Effector CD8-positive, alpha-beta T cell (primary cell): ENCODE measurements at regions not wholly inside any gene's neighbourhood (a gene's known extent, or its start where the extent isn't known, plus 50 kb on each side); places are given as distances from the start of the nearest gene placed in this dataset.
"Not testable (repeated sequence)": the region's sequence is repeated elsewhere in the genome, so short reads cannot be mapped to it uniquely, and the experiment has no call there.

Experiments used
- DNase-seq: peaks from one replicate; lab custom pipeline; 2025; lab: John Stamatoyannopoulos, UW

DNA sequence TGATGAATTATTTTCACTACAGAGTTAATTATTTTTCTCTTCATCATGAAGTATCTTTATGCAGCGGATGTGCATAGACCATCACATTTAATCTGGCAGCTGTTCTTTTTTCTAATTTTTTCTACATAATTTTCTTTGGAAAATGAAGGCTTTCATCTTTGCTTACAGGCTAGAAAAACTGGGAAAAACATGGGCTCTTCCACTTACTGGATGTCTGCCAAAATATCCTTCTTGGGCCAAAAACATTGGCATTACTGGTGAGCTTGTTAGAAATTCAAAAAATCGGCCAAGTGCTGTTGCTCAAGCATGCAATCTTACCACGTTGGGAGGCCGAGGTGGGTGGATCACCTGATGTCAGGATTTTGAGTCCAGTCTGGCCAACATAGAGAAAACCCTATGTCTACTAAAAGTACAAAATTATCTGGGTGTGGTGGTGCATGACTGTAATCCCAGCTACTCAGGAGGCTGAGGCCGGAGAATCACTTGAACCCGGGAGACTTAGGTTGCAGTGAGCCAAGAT is 176.8 kb downstream of the ZNF737 start:
- DNase-seq = no peak

DNA sequence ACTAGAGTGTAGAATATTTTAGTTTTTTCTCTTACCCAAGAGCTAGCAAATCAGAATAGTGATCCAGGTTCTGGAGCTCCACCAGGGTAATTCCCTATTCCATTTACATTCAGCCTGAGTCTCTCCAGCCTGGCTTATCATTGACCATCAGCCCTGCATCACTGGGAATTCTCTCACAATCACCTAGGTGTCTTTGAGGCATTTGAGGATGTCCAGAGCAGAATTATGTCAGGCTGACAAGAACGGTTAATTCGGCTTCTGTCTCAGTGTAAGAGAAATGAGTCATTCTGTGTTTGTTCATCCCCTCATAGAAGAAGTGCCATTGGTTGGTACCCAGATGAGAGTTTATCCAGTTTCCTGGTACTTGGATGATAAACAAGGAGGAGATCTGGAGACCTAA is 180.5 kb downstream of the ZNF737 start:
- DNase-seq = no peak

DNA sequence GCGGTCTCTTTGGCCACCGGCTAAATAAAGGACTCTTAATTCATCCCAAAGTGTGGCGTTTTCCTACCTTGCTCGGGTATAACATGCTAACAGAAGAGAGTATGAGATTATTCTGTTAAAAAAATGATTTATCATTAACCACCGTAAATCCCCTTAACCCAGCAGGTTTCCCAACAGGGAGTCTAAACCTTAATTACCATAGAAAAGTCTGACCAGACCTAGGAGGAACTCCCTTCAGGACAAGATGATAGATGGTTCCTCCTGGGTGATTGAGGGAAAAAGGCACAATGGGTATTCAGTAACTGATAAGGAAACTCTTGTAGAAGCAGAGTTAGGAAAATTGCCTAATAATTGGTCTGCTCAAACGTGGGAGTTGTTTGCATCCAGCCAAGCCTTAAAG is 193.7 kb downstream of the ZNF737 start:
- DNase-seq = no peak

DNA sequence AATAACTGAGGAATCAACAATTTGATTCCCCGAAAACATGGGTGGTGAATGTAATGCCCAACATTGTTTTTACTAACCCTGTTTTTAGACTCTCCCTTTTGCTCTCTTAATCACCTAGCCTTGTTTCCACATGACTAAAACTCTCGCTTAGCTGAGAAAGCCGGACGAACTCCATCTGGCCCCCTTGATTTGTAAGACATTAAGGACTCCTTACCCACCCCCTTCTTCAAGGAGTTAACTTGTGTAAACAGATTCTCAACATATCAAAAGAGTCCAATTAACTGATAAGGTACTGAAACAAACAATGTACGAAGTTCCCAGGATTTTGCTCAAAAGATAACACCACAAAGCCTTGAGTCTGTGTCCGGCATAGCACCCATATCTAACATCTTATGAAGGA is 194.3 kb downstream of the ZNF737 start:
- not testable (repeated sequence) for DNase-seq

DNA sequence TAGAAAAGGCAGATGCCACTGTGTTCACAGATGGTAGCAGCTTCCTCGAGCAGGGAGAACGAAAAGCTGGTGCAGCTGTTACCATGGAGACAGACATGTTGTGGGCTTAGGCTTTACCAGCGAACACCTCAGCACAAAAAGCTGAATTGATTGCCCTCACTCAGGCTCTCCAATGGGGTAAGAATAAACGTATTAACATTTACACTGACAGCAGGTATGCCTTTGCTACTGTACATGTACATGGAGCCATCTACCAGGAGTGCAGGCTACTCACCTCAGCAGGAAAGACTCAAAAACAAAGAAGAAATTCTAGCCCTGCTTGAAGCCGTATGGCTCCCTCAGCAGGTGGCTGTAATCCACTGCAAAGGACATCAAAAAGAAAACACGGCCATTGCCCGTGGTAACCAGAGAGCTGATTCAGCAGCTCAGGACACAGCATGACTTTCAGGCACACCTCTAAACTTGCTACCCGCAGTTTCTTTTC is 197.7 kb downstream of the ZNF737 start:
- no peak for DNase-seq

DNA sequence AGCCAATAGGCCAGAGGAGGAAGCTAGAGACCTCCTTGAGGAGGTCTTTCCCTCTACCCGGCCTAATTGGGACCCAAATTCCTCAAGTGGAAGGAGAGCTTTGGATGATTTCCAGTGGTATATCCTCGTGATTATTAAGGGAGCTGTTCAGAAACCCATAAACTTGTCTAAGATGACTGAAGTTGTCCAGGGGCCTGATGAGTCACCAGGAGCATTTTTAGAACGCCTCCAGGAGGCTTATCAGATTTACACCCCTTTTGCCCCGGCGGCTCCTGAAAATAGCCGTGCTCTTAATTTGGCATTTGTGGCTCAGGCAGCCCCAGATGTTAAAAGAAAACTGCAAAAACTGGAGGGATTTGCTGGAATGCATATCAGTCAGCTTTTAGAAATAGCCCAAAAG is 198.1 kb downstream of the ZNF486 start:
- DNase-seq = no peak

DNA sequence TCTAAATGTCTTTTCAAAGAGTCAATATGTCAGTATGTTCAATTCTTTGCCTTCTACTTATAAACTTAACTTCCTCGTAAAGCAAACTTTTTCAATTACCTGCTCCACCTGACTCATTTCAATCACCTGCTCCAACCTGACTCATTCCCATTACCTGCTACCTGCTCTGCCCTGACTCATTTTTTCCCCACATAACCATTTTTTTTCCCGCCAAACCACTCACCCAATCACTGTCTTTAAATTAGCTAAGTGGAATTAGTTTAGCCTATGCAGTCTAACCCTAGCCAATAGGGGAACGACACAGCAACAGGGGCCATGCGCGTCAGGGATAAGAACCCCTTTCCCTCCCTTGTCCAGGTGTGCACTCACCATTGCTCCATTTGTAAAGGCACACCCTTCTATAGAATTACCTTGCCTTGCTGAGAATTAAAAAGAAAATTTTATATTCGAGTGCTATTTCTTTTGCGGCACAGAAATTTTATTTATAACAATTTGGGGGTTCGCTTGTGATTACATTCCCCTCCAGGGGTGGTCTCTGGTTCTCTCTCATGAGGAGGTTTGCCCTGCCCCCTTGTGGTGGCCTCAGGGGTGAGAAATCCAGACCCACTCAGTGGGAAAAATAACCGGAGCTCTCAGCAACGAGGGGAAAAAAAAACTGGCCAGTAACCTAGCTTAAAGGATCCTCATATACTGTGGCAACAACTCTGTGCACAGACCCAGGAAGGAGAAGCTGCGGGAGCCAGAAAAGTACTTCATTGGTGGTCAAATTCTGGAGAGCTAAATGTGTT is 193.1 kb downstream of the ZNF486 start:
- DNase-seq = no peak

DNA sequence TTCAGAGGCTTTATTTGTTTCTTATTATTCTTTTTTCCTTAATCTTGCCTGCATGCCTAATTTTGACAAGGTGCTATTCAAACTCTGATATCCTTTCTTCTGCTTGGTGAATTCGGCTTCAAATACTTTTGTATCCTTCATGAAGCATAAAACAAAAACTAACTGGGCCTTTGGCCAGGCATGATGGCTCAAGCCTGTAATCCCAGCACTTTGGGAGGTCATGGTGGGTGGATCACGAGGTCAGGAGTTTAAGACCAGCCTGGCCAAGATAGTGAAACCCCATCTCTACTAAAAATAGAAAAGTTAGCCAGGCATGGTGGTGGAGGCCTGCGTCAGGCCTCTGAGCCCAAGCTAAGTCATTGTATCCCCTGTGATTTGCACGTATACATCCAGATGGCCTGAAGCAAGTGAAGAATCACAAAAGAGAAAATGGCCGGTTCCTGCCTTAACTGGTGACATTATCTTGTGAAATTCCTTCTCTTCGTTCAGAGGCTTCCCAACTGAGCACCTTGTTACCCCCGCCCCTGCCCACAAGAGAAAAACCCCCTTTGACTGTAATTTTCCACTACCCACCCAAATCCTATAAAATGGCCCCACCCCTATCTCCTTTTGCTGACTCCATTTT is 191.9 kb downstream of the ZNF486 start:
- DNase-seq = not testable (repeated sequence)

DNA sequence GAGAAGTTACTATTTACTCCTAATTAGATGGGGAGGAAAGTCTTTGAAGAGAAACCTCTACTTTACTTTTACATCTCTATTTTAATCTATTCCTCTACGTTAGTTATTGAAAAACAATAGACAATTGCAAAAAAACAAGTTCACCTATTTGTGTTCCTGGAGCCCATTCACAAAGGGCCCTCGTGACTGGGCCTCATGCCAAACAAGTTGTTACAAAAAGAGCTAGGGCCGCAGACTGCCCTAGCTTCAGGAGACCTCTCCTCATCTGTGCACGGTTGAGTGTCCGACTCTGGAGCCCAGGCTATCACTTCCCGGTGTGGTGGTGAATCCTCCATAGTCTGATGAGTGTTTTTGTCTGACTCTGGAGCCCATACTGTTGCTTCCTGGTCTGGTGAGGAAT is 190.9 kb downstream of the ZNF486 start:
- no peak for DNase-seq

DNA sequence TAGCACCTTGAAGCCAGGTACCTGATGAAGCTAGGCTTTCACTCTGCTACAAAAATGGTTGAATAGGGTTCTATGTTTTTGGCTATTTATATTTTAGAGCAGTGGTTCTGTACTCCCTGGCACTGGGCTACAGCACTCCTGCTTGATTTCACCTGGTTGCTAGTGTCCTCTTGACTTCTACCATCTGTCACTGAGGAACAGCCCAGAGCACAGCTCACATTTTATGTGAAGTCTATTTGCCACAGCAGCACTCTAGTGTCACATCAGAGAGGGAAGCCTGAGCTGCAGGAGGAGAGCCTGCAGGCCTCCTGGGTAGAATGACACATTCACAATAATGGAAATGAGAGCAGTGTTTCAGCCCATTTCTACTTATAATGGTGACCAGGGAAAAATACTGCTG is 184.2 kb downstream of the ZNF486 start:
- no peak for DNase-seq

DNA sequence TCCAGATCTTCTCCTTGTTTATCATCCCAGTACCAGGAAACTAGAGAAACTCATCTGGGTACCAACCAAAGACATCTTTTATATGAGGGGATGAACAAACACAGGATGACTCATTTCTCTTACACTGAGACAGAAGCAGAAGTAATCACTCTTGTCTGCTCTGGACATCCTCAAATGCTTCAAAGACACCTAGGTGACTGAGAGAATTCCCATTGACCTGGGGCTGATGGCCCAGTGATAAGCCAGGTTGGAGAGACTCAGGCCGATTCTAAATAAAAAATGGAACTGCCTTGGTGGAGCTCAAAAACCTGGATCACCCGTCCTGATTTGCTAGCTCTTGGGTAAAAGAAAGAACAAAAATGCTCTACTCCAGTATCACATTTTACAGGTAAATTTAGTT is 182.2 kb downstream of the ZNF486 start:
- DNase-seq = no peak

DNA sequence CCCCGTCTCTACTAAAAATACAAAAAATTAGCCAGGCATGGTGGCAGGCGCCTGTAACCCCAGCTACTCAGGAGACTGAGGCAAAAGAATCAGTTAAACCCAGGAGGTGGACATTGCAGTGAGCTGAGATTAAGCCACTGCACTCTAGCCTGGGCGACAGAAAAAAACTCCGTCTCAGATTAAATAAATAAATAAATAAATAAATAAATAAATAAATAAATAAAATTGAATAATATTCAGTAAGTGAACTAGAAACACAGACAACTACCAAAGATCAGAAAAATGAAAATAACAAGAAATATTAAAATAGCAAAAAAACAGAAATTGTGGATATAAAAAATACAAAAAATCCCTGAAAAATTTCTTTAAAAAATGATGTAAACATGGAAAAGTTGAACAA is 172.4 kb downstream of the ZNF486 start:
- no peak for DNase-seq

DNA sequence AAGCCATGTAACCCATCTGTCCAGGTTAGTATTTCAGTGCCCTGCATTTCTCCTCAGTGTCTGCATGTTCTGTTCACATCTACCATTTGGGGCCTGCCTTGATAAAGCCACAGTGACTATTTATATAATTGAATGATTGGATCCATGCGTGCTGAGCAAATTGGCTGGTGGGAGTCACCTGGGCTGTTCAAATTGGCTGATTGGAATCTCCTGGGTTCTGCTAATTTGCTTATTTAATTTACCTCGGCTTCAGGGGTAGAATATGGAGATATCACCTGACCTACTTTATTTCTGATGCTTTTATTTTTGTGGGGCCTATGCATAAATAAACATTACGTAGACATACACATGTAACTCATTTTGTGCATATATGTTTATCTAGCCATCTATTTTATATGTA is 167.7 kb downstream of the ZNF486 start:
- no peak for DNase-seq

DNA sequence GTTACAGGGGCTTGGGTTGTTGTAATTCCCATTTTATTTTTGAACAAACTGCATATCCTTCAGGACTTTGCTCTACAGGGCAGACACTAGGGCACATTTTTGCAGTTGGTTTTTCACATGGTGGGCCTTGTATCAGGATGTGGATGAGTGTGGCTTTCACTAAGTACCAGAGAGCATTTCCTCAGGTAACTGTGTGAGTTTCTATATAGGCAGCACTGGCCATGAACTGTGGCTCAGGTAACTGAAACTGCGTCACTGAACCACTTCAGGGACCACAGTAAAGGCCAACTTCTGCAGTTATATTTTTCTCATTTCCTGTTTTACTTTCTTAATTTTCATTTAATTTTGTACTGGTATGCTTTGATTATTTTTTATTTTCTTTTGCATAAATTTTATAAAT is 166.5 kb downstream of the ZNF486 start:
- DNase-seq = no peak

DNA sequence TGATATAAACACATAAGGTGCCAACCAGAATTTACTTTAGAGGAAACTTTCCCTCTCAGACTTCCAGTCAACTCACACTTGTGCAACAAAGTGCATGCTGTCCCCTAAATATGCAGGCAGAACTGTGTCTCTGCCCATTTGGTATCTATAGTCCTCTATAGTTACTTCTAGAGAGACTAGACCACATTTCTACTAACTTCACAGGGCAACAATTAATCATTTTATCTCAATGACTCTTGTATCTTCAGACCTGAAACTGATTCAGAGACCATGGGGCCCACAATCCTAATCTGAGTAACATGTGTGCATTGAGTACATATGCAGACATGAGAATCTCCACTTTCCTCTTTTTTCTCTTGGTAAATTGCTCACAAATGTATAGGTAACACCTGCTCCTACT is 158.1 kb downstream of the ZNF486 start:
- no peak for DNase-seq

DNA sequence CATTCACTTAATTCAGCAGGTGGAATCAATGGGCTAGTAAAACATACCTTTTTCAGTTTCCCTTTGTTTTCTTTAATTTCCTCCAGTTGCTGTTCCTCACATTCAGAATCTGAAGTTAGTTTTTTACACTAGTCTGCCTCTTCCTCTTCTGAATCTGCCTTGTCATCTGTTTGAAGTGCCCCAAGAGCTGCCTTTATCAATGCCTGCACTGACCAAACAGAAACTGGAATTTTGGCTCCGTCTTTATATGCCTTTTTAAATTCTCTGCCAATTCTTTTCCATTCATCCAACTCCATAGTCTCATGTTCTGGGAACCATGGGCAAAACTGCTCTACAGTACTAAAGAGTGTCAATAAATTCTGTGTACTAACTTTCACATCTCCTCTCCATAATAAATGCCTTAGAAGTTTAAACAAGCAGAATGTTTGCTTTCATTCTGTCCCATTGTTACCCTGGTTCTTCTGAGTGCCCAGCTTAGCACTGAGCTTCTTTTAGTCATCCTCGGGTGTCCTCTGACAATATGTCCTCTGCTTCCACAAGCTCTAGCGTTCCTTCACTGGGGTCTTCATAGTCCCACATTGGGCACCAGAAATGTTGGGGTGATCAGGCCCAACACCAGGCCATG is 154.2 kb downstream of the ZNF486 start:
- DNase-seq = no peak

DNA sequence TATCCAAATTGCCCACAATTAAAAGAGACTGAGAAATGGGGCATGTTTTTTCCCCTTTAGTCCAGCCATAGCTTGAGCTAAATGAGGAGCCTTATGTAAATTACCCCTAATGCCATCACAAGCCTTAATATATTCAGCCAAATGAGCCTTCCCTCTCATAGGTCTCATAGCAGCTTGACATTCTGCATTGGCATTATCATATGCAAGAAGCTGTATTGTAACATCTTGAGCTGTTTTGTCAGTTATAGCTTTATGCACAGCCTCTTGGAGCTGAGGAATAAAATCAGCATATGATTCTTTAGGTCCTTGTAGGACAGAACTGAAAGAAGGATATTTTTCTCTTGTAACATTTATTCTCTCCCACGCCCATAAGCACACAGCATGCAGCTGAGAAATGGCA is 153.2 kb downstream of the ZNF486 start:
- DNase-seq = no peak

DNA sequence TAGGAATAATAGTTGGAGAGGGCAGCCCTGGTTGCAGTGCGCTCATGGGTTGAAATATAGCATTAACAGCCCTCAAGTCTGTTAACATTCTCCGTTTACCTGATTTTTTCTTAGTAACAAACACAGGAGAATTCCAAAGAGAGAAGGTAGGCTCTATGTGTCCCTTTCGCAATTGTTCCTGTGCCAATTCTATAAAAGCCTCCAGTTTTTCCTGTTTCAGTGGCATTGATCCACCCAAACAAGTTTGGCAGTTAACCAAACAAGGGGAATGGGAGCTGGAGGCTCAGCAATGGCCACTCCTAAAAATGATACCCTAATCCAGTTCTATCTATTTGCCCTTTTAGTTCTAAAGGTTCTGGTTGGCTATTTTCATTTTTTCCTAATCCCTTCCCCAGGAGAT is 151.6 kb downstream of the ZNF486 start:
- no peak for DNase-seq

DNA sequence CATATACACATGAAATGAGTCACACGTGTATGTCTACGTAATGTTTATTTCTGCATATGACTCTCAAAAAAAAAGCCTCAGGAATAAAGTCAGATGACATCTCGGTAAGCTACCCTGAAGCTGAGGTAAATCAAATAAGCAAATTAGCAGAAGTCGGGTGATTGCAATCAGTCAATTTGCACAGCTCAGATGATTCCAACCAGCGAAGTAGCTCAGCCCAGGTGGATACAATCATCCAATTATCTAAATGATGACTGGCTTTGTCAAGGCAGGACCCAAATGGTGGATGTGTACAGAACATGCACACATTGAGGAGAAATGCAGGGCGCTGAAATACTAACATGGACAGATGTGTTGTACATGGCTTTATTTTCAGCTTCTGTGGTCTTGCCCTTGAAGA is 148.5 kb downstream of the ZNF486 start:
- DNase-seq = no peak

DNA sequence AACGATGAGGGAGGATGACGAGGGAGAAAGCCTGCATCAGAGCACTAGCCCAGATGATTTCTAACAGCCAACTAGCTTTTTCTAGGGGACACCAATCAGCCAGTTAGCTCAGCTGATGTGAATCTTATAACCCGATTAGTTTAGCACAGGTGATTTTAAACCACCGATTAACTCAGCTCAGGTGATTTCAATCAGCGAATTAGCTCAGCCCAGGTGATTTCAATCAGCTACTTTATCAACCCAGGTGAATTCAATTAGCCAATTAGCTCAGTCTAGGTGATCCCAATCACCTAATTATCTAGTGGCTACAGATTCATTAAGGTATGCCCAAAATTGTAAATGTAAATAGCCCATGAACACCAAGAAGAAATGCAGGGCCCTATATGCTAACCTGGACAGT is 146.9 kb downstream of the ZNF486 start:
- no peak for DNase-seq

DNA sequence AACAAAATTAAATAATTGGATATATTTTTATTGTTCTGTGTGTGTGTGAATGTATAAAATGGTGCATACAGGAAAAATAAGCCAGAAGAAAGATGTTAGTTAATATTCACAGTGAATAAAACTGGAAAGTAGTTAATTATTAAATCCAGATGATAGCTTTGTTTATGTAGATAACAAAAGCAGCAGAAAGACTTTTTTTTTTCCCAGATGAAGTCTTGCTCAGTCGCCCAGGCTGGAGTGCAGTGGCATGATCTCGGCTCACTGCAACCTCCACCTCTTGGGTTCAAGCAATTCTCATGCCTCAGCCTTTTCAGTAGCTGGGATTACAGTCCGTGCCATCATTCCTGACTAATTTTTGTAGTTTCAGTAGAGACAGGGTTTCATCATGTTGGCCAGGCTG is 140.1 kb downstream of the ZNF486 start:
- no peak for DNase-seq

DNA sequence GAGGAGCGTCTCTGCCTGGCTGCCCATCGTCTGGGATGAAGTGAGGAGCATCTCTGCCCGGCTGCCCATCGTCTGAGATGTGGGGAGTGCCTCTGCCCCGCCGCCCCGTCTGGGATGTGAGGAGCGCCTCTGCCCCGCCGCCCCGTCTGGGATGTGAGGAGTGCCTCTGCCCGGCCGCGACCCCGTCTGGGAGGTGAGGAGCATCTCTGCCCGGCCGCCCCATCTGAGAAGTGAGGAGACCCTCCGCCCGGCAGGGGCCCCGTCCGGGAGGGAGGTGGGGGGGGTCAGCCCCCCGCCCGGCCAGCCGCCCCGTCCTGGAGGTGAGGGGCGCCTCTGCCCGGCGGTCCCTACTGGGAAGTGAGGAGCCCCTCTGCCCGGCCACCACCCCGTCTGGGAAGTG is 129.3 kb downstream of the ZNF486 start:
- not testable (repeated sequence) for DNase-seq

DNA sequence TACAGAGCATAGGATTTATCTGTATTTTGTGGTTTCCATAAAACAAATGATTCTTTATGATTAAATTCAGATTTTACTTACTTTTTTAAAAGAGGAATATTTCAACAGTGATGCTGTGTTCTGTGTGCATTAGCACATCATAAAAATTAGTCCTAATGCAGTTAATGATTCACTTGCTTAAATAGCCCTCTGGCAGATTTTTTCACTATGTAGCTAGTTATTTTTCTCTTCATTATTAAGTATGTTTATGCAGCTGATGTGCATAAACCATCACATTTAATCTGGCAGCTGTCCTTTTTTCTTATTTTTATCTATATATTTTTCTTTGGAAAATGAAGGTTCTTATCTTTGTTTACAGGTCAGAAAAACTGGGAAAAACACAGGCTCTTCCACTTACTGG is 127.2 kb downstream of the ZNF486 start:
- no peak for DNase-seq
